ENCODE measurements at regions not wholly inside any gene's neighbourhood (a gene's known extent, or its start where the extent isn't known, plus 50 kb on each side); places are given as distances from the start of the nearest gene placed in this dataset.

DNA sequence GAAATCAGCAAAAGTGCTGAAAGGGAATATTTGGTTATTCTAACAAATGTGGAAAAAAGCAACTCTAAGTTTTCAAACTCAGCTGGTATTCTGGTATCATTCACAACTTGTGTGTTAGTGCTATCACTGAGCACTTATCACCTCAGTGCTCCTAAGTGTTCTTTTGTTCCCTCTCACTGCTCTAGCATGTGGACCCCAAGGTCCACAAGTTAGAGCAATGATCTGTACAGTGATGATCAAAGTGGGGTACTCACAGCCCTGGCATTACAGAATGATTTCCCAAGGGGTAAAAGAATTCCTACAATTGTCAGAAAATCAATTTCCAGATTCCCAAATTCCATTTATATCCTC, 575.0 kb downstream of the DIAPH3 start:
- H3K36me3 ChIP-seq (ENCODE audit: control insufficient read depth in 2 of 2, insufficient read depth in 1 of 2, low read length in 2 of 2): no peaks in the 10 kb centered on the region
- TF ChIP-seq, protein P1, sequence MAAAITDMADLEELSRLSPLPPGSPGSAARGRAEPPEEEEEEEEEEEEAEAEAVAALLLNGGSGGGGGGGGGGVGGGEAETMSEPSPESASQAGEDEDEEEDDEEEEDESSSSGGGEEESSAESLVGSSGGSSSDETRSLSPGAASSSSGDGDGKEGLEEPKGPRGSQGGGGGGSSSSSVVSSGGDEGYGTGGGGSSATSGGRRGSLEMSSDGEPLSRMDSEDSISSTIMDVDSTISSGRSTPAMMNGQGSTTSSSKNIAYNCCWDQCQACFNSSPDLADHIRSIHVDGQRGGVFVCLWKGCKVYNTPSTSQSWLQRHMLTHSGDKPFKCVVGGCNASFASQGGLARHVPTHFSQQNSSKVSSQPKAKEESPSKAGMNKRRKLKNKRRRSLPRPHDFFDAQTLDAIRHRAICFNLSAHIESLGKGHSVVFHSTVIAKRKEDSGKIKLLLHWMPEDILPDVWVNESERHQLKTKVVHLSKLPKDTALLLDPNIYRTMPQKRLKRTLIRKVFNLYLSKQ (tag by site-specific recombination; IDR thresholded peaks at IDR 0.05; ENCODE audit: borderline replicate concordance): no peak
- TF ChIP-seq ZNF112 (tag by site-specific recombination; IDR thresholded peaks at IDR 0.05) (no peak), REPIN1 (tag by site-specific recombination; IDR thresholded peaks at IDR 0.05; ENCODE audit: low read depth) (no peak), ZNF629 (tag by site-specific recombination; IDR thresholded peaks at IDR 0.05) (no peak)
- H3K9me3 ChIP-seq (ENCODE audit: control insufficient read depth, insufficient read depth, low read depth, low read length): no peaks in the 10 kb centered on the region
- ChIA-PET CTCF (no interaction called here), POLR2A (no interaction called here)
- H3K4me1 ChIP-seq (ENCODE audit: control insufficient read depth, insufficient read depth, low read length): no peaks in the 10 kb centered on the region
- H3K4me3 ChIP-seq (ENCODE audit: low read depth, low read length): no peak overlapping the region
- H3K27ac ChIP-seq (ENCODE audit: extremely low read depth, low read depth, low read length): no peak overlapping the region

DNA sequence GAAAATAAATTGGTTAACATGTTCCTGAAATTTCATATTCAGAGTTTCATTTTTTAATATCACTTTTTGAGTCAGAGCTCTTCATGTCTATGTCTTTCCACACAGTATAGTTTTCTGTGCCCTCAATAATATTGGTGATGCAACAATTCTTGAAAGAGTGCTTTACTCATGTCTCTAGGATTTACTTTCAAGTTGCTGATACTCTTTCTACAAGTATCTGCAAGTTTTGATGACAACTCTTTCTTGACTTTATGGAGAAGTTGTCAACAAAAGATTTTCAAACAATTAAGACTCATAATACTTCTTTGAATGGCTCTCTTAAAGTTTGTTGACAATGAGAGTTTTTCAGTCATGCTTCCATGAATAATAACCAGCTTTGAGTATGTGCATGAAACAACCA, 561.7 kb downstream of the DIAPH3 start:
- Histone ChIP-seq H3K4me3 (ENCODE audit: low read depth, low read length) (no peak overlapping the region), H3K9me3 (ENCODE audit: control insufficient read depth, insufficient read depth, low read depth, low read length) (no peaks in the 10 kb centered on the region), H3K4me1 (ENCODE audit: control insufficient read depth, insufficient read depth, low read length) (no peaks in the 10 kb centered on the region), H3K36me3 (ENCODE audit: control insufficient read depth in 2 of 2, insufficient read depth in 1 of 2, low read length in 2 of 2) (no peaks in the 10 kb centered on the region), H3K27ac (ENCODE audit: extremely low read depth, low read depth, low read length) (no peak overlapping the region)
- TF ChIP-seq, protein P2, sequence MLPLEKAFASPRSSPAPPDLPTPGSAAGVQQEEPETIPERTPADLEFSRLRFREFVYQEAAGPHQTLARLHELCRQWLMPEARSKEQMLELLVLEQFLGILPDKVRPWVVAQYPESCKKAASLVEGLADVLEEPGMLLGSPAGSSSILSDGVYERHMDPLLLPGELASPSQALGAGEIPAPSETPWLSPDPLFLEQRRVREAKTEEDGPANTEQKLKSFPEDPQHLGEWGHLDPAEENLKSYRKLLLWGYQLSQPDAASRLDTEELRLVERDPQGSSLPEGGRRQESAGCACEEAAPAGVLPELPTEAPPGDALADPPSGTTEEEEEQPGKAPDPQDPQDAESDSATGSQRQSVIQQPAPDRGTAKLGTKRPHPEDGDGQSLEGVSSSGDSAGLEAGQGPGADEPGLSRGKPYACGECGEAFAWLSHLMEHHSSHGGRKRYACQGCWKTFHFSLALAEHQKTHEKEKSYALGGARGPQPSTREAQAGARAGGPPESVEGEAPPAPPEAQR (tag by site-specific recombination; IDR thresholded peaks at IDR 0.05): no peak
- TF ChIP-seq, protein P3, sequence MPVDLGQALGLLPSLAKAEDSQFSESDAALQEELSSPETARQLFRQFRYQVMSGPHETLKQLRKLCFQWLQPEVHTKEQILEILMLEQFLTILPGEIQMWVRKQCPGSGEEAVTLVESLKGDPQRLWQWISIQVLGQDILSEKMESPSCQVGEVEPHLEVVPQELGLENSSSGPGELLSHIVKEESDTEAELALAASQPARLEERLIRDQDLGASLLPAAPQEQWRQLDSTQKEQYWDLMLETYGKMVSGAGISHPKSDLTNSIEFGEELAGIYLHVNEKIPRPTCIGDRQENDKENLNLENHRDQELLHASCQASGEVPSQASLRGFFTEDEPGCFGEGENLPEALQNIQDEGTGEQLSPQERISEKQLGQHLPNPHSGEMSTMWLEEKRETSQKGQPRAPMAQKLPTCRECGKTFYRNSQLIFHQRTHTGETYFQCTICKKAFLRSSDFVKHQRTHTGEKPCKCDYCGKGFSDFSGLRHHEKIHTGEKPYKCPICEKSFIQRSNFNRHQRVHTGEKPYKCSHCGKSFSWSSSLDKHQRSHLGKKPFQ (tag by site-specific recombination; IDR thresholded peaks at IDR 0.05): no peak
- TF ChIP-seq, protein P4, sequence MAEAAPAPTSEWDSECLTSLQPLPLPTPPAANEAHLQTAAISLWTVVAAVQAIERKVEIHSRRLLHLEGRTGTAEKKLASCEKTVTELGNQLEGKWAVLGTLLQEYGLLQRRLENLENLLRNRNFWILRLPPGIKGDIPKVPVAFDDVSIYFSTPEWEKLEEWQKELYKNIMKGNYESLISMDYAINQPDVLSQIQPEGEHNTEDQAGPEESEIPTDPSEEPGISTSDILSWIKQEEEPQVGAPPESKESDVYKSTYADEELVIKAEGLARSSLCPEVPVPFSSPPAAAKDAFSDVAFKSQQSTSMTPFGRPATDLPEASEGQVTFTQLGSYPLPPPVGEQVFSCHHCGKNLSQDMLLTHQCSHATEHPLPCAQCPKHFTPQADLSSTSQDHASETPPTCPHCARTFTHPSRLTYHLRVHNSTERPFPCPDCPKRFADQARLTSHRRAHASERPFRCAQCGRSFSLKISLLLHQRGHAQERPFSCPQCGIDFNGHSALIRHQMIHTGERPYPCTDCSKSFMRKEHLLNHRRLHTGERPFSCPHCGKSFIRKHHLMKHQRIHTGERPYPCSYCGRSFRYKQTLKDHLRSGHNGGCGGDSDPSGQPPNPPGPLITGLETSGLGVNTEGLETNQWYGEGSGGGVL (tag by site-specific recombination; IDR thresholded peaks at IDR 0.05): no peak
- no peak for TF ChIP-seq HOXD13 (CRISPR knock-in tag; IDR thresholded peaks at IDR 0.05; ENCODE audit: borderline replicate concordance)
- TF ChIP-seq ZNF266 (tag by site-specific recombination; IDR thresholded peaks at IDR 0.05; ENCODE audit: low read depth): no peak
- TF ChIP-seq ZNF239 (tag by site-specific recombination; IDR thresholded peaks at IDR 0.05): no peak
- no peak for TF ChIP-seq ZNF416 (tag by site-specific recombination; IDR thresholded peaks at IDR 0.05)
- no peak for TF ChIP-seq ZNF660 (tag by site-specific recombination; IDR thresholded peaks at IDR 0.05)
- no peak for TF ChIP-seq ZNF155 (tag by site-specific recombination; IDR thresholded peaks at IDR 0.05)
- TF ChIP-seq, protein P5, sequence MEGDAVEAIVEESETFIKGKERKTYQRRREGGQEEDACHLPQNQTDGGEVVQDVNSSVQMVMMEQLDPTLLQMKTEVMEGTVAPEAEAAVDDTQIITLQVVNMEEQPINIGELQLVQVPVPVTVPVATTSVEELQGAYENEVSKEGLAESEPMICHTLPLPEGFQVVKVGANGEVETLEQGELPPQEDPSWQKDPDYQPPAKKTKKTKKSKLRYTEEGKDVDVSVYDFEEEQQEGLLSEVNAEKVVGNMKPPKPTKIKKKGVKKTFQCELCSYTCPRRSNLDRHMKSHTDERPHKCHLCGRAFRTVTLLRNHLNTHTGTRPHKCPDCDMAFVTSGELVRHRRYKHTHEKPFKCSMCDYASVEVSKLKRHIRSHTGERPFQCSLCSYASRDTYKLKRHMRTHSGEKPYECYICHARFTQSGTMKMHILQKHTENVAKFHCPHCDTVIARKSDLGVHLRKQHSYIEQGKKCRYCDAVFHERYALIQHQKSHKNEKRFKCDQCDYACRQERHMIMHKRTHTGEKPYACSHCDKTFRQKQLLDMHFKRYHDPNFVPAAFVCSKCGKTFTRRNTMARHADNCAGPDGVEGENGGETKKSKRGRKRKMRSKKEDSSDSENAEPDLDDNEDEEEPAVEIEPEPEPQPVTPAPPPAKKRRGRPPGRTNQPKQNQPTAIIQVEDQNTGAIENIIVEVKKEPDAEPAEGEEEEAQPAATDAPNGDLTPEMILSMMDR (tag by site-specific recombination; IDR thresholded peaks at IDR 0.05): no peak
- no peak for TF ChIP-seq ZNF837 (tag by site-specific recombination; IDR thresholded peaks at IDR 0.05)
- no peak for TF ChIP-seq ZNF202 (tag by site-specific recombination; IDR thresholded peaks at IDR 0.05; ENCODE audit: borderline replicate concordance)
- POLR2A ChIA-PET: no interaction called here
- CTCF ChIA-PET: interaction anchor here (1.1 kb wide), 1 partner anchor 121 kb away, joined by 3 read pairs; no protein-coding TSS in a partner anchor

All from HEK293 (cell line).